PFSK-1 (cell line): ENCODE measurements at regions not wholly inside any gene's neighbourhood (a gene's known extent, or its start where the extent isn't known, plus 50 kb on each side); places are given as distances from the start of the nearest gene placed in this dataset.
A peak's percentile ranks its signal among the peaks of the same experiment; 100 is the strongest.

Source experiments
- FOXP2 ChIP-seq: optimal IDR thresholded peaks from 2 replicates; pipeline ENCODE3; 2011; ENCODE audit warnings: borderline replicate concordance, control low read depth, inconsistent platforms; ENCODE audit not compliant: insufficient read depth; ENCODE audit errors: extremely low read length, extremely low read depth
- POLR2AphosphoS5 ChIP-seq: IDR thresholded peaks from 2 replicates; pipeline ENCODE4 v1.6.1; 2012; ENCODE audit warnings: low read depth, mild to moderate bottlenecking, control low read depth, low read length, moderate library complexity
- SIN3A ChIP-seq: IDR thresholded peaks from 2 replicates; pipeline ENCODE4 v1.6.1; 2012; ENCODE audit warnings: mild to moderate bottlenecking, low read length, moderate library complexity, borderline replicate concordance; ENCODE audit not compliant: insufficient read depth
- TAF1 ChIP-seq: IDR thresholded peaks from 2 replicates; pipeline ENCODE4 v1.6.1; 2012; ENCODE audit warnings: low read length, control low read depth, borderline replicate concordance; ENCODE audit not compliant: insufficient read depth
- TF ChIP-seq, protein P1 (sequence below), 2 experiments: IDR thresholded peaks; 2 replicates each; pipeline versions ENCODE4 v1.6.1 to v1.8.0; 2011 to 2012; ENCODE audit warnings: low read depth in 2 of 2, low read length in 2 of 2, control low read depth in 1 of 2, inconsistent platforms in 1 of 2, mild to moderate bottlenecking in 1 of 2, moderate library complexity in 1 of 2; ENCODE audit not compliant: insufficient read depth in 1 of 2

DNA sequence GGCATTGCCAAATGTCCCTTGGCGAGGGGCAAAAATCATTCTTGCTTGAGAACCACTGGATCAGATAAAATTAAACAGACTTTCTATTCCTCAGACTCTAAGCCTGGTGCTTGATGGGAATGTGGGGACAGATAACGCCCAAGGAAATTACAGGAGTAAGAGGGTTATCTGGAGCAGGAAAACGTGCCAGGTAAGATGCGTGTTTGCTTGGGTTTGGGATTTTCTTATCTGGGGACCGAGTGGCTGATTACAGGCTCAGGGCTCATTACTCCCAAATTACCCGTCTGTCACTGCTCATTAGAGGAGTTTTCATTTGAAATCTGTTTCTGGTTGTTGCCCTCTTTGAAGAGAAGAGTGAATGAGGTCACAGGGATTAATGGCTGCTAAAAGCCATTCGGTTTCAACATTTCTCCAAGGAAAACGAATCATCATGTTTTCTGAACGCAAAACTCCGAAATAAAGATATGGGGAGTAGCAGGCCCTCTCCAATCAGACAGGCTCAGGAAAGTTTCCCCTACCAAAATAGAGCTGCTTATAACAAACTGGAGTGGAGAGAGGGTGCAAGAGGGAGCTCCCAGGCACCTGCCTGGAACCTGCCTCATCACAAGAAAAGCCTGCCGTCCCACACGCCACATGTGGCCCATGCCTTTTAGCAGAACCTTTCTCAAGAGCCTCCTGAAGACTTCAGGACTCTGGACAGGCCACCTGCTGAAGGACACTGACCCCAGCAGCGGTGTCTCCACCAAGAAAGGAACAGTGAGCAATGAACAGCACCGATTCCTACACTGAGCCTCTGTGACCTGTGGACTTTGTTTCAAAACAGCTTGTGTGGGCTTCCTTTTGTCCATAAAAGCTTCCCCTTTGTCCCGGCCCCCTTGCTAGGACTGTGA, 136.4 kb downstream of the ICE1 start:
- TF ChIP-seq FOXP2, result no peak
- TF ChIP-seq, protein P1, sequence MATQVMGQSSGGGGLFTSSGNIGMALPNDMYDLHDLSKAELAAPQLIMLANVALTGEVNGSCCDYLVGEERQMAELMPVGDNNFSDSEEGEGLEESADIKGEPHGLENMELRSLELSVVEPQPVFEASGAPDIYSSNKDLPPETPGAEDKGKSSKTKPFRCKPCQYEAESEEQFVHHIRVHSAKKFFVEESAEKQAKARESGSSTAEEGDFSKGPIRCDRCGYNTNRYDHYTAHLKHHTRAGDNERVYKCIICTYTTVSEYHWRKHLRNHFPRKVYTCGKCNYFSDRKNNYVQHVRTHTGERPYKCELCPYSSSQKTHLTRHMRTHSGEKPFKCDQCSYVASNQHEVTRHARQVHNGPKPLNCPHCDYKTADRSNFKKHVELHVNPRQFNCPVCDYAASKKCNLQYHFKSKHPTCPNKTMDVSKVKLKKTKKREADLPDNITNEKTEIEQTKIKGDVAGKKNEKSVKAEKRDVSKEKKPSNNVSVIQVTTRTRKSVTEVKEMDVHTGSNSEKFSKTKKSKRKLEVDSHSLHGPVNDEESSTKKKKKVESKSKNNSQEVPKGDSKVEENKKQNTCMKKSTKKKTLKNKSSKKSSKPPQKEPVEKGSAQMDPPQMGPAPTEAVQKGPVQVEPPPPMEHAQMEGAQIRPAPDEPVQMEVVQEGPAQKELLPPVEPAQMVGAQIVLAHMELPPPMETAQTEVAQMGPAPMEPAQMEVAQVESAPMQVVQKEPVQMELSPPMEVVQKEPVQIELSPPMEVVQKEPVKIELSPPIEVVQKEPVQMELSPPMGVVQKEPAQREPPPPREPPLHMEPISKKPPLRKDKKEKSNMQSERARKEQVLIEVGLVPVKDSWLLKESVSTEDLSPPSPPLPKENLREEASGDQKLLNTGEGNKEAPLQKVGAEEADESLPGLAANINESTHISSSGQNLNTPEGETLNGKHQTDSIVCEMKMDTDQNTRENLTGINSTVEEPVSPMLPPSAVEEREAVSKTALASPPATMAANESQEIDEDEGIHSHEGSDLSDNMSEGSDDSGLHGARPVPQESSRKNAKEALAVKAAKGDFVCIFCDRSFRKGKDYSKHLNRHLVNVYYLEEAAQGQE (IDR thresholded peaks at IDR 0.05; ENCODE audit: insufficient read depth in 1 of 2, low read depth in 2 of 2, low read length in 2 of 2), result peak in 1 of 2 experiments; percentile 73; a peak in 2 of 4 replicates

DNA sequence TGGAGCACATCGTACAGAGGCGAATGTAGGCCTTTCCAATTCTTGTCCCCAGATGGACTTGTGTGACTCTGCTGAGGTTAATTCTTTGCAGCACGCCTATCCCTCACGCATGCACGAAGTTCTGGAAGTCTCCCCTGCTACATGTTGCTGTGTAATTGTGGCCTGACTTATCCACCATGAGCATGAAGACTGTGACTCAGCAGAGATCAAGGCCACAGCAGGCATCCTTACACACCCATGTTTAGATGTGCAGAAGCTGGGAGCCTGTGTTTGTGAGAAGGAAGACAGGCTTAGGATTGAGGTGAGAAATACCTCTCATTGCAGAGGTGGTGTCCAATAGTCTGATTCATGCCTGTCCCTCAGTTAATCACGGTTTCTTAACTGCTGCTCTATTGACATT, 135.6 kb downstream of the ICE1 start:
- no peak for TF ChIP-seq FOXP2
- TF ChIP-seq SIN3A, result no peak
- TF ChIP-seq POLR2AphosphoS5, result no peak
- no peak for TF ChIP-seq TAF1
- TF ChIP-seq, protein P1 (IDR thresholded peaks at IDR 0.05; ENCODE audit: insufficient read depth in 1 of 2, low read depth in 2 of 2, low read length in 2 of 2), result no peak

DNA sequence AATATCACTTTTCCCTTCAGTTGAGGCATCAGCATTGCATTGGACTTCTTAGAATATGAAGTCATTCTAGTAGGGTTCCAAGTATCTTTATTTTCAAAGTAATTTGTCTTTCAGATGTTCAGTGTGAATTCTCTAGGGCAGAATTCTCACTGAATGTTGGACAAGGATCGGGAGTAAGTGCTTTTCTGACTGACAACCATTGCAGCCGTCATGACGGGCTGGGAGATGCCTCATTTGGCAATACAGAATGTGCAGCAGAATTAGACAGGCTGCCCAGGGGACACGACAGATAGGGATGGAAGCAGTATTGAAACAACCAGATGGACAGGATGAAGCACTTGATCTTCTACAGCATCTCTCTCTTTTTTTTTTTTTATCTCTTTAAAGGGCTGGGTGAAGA, 129.0 kb downstream of the ICE1 start:
- TF ChIP-seq SIN3A (no peak), FOXP2 (no peak), POLR2AphosphoS5 (no peak), TAF1 (no peak)
- TF ChIP-seq, protein P1 (IDR thresholded peaks at IDR 0.05; ENCODE audit: insufficient read depth in 1 of 2, low read depth in 2 of 2, low read length in 2 of 2), result no peak

DNA sequence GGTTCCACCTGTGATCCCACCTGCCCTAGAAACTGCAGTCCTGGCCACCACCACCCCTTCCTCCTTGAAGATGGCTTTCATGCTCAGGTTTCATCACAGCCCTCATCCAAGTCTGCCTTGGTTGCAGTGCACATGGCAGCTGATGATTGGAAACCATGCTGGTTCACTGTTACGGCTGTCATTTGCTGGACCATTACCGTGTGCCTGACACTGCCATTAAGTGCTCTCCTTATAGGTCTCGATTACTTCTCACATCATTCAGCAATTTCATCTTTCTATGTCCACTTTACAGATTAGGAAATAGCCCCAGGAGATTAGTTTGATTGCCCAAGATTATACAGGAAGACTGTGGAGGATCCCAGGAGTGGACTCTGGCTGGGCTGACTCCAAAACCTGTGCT, 123.9 kb downstream of the ICE1 start:
- TF ChIP-seq POLR2AphosphoS5 (no peak), TAF1 (no peak)

DNA sequence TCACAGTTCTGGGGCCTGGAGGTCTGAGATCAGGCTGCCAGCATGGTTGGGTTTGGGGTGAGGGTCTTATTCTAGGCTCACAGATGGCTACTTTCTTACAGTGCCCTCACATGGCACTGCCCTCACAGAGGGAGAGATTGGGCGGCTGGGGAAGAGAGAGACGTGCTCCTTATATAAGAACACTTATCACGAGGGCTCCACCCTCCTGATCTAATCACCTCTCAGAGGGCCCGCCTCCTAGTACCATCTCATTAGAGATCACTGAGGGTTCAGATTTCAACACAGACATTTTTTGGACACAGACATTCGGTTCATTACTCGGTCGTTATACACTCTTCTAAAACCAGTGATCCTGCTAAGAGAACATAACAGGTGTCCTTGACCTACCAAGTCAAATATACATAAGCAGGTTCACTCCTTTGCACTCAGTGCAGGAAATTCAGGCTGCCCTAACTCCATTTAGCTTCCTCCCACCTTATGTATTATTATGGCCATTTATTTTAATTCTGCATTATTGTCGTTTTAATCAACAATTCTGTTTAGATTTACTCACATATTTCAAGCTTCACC, 121.7 kb downstream of the ICE1 start:
- TF ChIP-seq, protein P1 (IDR thresholded peaks at IDR 0.05; ENCODE audit: insufficient read depth in 1 of 2, low read depth in 2 of 2, low read length in 2 of 2), result no peak
- TF ChIP-seq TAF1 (no peak), POLR2AphosphoS5 (no peak)

DNA sequence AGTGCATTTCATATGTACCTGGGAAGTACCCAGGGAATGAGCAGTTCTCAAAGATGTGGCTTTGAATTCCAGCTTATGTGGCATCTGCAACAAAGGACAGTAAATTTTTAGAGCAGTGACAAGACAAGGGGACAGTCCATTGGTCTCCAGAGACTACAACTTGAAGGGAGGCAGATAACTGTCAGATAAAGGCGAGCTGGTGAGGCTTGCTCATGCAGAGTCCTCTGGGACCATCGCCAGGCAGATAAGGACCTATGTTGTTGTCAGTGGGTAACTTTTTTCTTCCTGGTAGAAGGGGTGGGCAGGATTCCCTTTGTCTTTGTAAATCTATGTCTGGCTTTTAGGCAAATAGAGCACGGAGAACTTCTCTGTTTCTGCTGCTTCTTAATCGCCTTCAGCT, 120.2 kb downstream of the ICE1 start:
- TF ChIP-seq TAF1 (no peak), FOXP2 (no peak), SIN3A (no peak), POLR2AphosphoS5 (no peak)
- TF ChIP-seq, protein P1 (IDR thresholded peaks at IDR 0.05; ENCODE audit: insufficient read depth in 1 of 2, low read depth in 2 of 2, low read length in 2 of 2), result no peak
